PC-3 (cell line): ENCODE measurements at regions not wholly inside any gene's neighbourhood (a gene's known extent, or its start where the extent isn't known, plus 50 kb on each side); places are given as distances from the start of the nearest gene placed in this dataset.

Source experiments
- CTCF ChIP-seq: fragments of 300-600 bp; sonication (generic); conservative IDR thresholded peaks from 2 replicates; pipeline ENCODE4 v1.5.1; 2017; ENCODE audit warnings: antibody characterized with exemption, low read depth, mild to moderate bottlenecking, low read length
- EZH2 ChIP-seq: fragments of 300-600 bp; sonication (generic); IDR thresholded peaks from one replicate; pipeline ENCODE4 v1.6.1; 2017; ENCODE audit warnings: antibody characterized with exemption, mild to moderate bottlenecking, low read length; ENCODE audit not compliant: unreplicated experiment

- no peak for TF ChIP-seq CTCF
- TF ChIP-seq EZH2: no peak
Observed at GRCh38 chr22:27228771-27229170, 571.4 kb downstream of the MIAT start.
